ENCODE measurements at regions not wholly inside any gene's neighbourhood (a gene's known extent, or its start where the extent isn't known, plus 50 kb on each side); places are given as distances from the start of the nearest gene placed in this dataset.

DNA sequence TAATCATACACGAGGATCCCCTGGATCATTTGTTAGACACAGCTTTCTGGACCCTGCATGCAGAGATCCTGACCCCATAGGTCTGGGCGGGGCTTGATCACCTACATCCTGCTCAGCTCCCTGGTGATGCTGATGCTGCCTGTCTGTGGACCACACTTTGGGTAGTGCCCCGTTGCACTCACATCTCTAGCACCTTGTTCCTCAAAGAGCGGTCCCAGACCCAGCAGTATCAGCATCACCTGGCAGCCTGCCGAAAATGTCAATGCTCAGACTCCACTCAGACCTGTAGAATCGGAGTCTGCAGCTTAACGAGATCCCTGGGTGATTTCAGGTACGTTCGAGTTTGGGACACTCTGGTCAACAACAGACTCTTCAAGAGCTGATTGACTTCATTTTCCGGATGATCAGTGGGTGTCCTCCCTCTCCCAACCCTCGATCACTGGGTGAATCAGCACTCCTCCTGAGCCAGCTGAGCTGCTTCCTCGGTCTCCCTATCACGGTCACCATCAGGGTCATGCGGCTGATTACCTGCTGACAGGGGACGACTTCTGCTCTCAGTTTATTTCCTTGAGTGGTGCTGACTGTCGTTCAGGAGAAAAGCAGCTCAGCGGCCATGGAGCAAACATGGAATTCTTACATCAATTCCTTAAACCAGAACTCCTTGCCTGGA lies 150.6 kb upstream of the RAB12 start:
- POLR2A ChIA-PET, result no interaction called here
- CTCF ChIA-PET, result no interaction called here

DNA sequence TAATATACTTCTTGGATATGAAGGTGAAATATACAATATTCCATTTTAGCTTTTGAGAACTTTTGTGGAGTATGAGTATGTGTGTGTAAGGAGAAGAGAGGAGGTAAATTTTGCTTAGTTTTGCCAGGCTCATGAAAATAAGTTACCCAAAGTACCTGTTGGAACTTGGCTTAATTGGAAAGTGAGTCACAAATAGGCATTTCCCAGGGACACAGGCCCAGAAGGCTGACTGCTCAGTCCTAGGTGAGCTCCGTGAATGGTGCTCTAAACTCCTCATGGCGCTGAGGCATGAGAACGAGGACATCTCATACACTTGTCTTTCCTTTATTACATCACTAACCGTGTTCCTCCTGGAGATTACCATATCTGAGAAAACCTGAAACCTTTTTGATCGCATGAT lies 148.5 kb upstream of the RAB12 start:
- POLR2A ChIA-PET, result no interaction called here
- CTCF ChIA-PET, result no interaction called here

DNA sequence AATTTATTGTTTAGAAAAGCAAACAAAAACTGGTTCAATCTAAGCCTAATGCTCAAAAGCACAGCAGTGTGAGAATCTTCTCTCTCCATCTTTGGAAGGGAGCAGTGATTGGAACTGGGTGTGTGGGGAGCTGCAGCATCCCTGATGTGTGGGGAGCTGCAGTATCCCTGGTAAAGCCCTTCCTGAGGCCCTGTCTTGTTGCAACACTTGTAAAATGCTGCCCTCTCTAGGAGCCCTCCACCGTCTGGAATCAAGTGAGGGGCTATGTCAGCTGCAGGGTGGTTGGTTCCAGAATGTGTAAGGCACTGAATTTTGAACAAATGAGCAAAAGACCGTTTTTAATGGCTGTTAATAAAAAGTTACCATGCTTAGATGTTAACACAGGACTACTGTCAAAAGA lies 147.7 kb upstream of the RAB12 start:
- CTCF ChIA-PET, result no interaction called here
- POLR2A ChIA-PET, result no interaction called here

DNA sequence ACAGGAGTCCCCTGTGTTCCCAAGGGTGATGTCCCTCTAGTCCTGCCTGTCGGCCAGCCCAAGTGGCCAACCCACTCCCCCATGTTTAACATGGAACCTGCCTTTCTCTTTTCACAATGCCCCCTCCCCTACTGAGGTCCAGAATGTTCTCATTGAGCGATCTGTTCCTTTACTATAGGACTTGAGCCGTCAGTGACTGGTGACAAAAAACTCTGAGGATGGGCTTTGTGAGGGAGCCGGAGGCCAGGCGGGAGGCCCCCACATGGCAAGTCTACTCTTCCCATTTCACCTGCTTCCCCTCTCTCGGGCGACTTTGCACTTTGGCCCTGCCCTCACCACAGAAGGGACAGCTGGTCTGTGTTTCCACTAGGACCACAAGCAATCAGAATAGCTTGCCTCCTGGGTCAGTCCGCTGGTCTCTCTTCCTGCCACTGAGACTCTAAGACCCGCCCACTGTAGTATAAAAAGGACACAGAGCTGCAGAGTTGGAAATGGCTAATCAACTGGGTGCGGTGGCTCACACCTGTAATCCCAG lies 146.5 kb upstream of the RAB12 start:
- ChIA-PET CTCF (no interaction called here), POLR2A (no interaction called here)

DNA sequence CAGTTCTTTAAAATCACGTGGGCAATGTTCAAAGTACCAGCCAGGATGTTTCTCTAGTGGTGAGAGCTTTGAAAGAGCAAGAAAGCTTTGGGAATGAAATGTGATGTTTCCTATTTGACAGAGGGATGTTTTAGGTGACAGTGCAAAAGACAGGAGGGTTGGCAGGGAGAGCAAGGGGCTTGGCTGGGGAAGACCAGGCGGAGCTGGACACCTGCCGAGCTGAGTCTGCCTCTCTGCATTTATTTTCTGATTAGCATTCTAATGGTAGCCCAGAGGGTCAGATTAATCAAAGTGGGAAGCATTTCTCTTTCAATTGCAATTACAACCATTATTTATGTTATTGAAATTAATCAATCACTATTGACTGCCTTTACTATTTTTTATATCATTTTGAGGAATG lies 145.4 kb upstream of the RAB12 start:
- POLR2A ChIA-PET, result no interaction called here
- CTCF ChIA-PET, result no interaction called here

DNA sequence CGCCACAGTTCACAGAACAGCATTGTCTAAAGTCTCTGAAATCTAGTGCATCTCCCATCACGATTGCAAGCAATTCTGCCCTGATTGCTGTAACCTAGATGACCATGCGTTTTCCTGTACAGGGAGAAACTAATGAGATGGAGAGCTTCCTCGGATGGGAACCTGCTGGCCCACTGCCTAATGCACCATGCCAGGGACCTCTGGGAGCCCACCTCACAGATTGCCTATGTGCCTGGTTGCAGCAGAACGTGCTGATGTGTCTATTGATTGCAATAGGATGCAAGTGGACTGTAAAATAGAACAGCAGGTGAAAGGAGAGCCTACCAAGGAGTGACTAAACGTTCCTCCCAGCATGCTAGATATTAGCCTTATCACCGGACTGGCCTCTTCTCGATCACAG lies 141.0 kb upstream of the RAB12 start:
- CTCF ChIA-PET, result no interaction called here

DNA sequence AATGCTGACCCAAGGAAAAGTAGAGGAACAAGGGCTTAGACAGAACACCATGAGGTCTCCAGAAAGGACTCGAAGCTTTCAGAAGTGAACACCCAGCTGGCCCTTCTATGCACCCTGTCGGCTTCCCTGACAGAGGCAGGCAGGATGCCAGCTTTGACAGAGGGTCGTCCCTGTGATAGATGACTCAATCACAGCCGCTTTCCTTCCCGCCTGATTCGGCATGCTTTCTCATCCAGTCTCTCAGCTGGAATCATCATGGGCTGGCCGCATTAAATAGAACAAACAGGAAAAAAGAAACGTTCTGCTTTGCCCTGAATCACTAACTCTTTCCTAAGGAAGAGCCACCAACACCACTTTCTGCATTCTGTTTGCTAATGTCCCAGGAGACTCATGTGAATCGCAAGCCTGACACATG lies 140.3 kb upstream of the RAB12 start:
- POLR2A ChIA-PET, result no interaction called here
- CTCF ChIA-PET, result no interaction called here

More for the DNA sequence above, 141.0 kb upstream of the RAB12 start:
- POLR2A ChIA-PET, result no interaction called here

DNA sequence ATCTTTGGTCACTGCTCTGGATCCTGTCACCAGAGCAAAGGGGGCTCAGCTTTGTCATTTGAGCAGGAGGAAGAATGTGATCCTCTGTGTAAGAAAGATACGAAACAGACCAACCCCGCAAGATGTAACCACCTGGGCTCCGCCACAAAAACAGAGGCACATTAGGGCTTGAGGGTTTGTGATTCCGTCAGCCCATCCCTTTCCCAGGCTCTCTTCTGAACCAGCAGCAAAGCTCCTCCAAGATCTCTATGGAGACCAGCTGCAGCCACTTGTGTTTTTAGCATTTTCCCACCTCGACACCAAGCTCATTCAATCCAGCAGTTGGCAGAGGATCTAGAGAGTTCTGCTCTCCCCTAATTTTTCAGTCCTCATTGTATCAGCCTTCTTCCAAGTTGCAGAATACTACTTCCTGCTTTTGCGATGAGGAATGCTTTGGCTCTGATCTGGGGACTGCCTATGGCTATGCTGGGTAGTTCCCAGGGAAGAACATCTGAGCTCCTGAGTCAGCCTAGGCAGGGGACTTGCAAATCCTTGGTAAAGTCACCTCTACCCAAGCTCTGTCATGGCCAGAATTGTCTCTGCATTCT lies 139.6 kb upstream of the RAB12 start:
- POLR2A ChIA-PET, result no interaction called here
- CTCF ChIA-PET, result no interaction called here

DNA sequence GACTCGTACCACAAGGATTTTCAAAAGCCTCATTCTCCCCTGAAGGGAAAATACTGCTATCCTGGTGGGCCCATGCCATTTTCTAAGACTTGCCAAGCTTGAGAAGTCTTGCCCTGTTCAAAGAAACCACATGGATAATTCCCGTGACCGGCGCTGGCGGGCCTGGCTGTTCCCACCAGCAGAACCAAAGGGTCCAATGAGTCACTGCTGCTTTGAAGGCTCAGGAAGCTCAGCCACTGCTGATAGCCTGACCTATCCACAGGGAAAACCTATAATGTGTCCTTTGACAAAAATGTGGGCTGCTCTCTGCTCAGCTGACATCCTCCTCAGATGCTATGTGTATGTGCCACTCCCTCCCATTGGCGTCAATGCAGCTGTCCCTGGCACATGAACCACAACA lies 137.9 kb upstream of the RAB12 start:
- CTCF ChIA-PET, result no interaction called here
- POLR2A ChIA-PET, result no interaction called here

DNA sequence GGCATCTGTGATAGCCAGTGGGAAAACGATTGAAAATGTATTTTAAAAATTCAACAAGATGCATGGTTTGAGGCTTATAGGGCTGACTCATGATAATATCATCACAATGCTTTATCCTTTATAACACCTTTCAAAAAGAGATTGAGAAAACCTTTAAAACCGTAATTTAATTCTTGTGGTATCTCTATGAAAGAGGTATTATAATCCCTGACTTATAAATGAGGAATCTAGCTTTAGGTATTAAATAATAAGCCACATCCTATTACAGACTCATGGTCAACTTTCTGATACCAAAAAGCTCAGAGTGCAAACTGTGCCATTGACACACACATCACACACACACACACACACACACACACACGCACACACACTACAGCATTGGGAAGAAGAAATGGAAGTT lies 134.6 kb upstream of the RAB12 start:
- ChIA-PET CTCF (no interaction called here), POLR2A (no interaction called here)

DNA sequence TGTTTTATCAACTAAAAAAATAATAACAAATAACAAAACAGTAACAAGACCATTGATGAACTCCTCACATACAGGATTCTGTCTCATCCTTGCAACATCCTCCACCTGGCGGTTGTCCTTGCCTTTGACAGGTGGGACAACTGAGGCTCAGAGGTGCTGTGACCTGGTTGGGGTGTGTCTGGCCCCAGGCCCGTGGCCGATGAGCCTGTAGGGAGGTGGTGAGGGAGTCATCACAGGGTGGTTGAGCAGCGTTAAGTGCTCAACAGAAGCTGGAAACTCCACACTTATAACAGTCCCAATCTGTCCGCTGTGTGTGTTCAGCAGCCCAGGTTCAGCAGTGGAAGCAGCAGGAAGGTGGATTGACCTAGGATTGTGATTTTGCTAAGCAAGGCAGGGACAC lies 131.6 kb upstream of the RAB12 start:
- POLR2A ChIA-PET, result no interaction called here
- CTCF ChIA-PET, result no interaction called here

DNA sequence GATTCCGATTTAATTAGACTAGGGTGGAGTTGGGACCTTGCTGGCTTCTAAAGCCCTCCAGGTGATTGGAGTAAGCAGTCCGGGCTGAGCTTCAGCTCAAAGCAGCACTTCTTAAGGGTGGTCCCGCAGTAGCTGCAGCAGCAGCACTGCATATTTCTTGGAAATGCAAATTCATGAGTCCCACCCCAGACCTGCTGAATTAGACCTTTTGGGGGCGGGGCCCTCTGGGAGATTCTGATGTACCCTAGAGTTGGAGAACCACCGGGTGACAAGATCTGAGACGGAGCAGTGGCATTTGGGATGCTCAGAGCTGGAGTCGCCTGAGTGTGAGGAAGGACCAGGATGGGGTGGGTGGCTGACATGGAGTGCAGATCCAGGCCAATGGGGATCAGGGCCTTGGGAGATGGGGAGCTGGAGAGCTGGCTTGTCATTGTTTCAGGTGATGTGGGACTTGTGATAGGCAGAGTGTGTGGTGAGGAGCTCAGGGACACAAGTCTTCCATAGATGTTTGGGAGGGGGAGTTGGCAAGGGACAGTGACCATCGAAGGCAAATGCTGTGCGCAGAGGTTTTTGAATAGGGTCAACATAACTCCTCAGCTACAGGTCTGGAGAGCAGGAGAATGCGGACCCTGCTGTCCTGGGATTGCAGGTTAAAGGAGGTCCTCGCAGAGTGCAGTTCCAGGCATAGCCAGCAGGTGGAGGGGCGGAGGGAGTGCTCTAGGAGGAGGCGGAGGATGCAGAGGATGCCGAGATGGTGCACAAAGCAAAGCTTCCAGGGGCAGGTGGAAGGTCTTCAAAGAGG lies 130.9 kb upstream of the RAB12 start:
- POLR2A ChIA-PET, result no interaction called here
- CTCF ChIA-PET, result interaction anchor here (1.2 kb wide), 2 partner anchors 12 to 19 kb away, joined by 3 read pairs; no protein-coding TSS in a partner anchor

DNA sequence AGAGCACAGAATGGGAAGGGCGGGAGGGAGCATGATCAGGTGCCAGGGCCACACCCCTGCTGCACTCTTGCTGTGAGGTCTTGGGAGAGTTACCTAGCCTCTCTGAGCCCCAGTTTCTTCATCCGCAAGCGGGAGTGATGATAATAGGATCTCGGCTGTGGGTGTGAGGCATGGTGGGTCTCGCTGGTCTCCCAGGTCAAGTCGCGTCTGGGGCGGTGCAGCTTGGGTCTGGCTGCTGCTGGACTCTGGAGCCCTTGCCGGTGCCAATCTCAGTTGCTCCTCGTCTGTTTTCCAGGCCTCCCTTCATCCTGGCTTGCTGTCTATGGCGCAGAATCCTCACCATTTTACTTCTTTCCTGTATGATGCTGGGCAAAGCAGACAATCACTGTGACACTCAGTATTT lies 130.3 kb upstream of the RAB12 start:
- ChIA-PET POLR2A (no interaction called here), CTCF (interaction anchor here (1.2 kb wide), 2 partner anchors 12 to 18 kb away, joined by 3 read pairs; no protein-coding TSS in a partner anchor)

DNA sequence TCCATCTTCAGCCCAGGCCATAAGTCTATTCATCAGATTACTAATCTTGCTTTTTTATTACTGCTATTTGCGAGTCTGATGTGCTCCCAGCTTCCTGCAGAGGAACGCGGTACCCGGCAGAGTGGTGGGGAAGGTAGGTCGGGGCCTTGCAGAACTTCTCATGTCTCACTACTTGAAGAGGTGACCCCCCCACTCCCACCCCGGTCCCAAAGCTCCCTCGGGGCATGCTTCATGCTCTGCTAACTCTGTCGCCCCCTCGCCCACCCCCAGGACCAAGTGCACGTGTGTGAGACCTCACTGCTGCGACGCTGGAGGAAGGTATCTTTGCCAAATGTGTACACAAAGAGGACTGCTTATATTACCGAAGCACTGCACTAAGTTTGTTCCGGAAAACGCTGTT lies 129.4 kb upstream of the RAB12 start:
- ChIA-PET POLR2A (no interaction called here), CTCF (interaction anchor here (1.2 kb wide), 1 partner anchor 17 kb away, joined by 3 read pairs; no protein-coding TSS in a partner anchor)

DNA sequence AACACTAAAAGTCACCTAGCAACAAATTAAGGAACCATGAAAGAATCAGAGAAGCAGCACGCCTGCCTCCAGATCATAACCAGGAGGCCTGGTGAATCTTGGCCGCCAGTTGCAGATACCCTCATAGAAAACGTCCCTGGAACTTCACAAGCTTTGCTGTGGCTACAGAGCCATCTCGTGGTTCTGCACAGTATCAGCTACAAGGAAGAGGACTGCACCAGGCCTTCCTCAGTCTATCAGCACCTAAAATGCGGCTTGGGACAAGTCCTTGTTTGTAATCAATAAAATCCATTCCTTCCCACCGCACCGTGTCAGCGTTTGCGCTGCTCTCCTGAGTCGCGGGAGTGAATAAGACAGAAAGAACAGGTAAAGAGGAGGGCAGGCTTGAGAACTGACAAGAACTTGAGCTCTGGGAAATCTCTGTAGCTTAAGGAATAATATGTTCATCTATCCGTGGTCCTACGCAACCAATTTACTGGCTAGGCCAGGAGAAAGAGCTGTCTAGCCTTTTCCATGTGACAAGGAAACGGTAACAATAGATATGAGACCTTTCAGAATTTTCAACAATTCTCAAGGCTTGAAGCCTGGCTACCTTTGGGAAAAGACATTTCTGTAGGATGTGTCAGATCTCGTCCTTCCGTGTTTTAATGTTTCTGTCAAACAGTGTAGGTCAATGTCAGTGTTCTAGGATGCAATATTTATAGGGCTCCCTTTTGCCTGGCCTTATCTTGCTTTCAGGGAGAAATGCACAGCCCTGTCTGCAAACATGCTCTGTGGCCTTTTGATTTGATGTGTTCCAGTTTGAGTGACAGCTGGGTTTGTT lies 128.5 kb upstream of the RAB12 start:
- ChIA-PET CTCF (interaction anchor here (1.3 kb wide), 1 partner anchor 11 kb away, joined by 3 read pairs; no protein-coding TSS in a partner anchor), POLR2A (no interaction called here)

DNA sequence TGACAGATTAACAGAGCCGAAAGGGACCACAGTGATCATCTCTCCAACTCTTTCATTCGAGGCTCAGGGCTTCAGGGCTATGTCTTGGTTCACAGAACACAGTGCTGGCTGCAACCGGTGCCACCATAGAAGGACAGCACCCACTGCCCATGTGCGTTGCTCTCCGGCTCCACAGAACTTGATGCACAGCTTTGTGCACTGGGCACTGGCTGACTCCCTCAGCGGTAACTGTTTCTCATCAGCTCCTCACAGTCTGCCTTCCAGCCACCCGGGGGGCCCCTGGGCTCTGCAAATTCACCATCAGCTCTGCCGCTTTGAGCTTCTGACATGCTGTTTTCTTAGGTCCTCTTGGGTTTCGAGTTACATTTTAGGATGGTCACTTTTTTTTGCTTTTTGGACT lies 124.3 kb upstream of the RAB12 start:
- POLR2A ChIA-PET, result no interaction called here
- CTCF ChIA-PET, result no interaction called here

DNA sequence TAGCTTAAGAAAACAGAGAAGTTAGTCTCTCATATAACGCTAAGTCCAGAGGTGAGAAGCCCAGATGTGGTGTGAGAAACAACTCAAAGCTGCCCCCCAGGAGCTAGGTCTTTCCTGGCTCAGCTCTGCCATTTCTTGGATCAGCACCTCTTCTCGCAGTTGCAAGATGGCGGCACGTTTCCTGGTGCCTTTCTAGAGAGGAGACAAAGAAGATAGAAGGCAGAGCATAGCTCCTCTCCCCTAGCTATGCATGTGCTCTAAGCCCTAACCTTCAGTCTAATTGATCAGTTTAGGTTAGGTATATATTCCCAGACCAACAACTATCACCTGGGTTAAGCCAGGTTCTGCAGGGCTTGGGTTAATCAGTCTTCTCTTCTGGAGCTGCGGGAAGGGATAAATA lies 119.5 kb upstream of the RAB12 start:
- ChIA-PET POLR2A (no interaction called here), CTCF (no interaction called here)

DNA sequence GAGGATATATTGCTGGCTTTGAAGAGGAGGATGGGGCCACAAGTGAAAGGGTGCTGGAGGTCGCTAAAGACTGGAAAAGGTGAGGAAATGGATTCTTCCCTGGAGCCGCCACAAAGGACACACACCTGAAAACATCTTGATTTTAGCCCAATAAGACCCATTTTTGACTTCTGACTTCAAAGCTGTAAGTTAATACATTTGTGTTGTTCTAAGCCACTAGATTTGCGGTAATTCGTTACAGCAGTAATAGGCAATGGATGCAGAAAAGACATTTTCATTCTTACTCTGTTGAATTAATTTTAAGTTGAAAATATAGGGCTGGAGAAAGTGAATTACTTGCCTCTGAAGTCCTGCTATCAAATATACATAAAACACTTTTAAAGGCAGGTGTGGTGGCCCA lies 117.7 kb upstream of the RAB12 start:
- ChIA-PET CTCF (interaction anchor here (0.8 kb wide), 1 partner anchor 10 kb away, joined by 3 read pairs; no protein-coding TSS in a partner anchor), POLR2A (no interaction called here)

DNA sequence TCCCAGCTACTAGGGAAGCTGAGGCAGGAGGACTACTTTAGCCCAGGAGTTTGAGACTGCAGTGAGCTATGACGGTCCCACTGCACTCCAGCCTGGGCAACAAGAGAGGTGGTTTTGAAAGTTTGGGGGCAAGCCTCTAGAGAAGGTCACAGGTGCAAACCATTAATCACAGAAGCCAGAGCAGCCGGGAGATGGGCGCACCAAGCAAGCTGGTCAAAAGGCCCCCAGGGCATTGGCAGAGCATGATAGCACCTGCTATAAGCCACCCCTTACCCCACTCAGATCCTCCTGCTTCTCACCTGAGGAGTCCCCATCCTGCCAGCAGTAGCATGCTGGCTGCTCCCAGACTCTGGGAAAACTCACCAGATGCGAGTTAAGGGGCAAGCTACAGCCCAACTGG lies 116.1 kb upstream of the RAB12 start:
- ChIA-PET POLR2A (no interaction called here), CTCF (no interaction called here)

DNA sequence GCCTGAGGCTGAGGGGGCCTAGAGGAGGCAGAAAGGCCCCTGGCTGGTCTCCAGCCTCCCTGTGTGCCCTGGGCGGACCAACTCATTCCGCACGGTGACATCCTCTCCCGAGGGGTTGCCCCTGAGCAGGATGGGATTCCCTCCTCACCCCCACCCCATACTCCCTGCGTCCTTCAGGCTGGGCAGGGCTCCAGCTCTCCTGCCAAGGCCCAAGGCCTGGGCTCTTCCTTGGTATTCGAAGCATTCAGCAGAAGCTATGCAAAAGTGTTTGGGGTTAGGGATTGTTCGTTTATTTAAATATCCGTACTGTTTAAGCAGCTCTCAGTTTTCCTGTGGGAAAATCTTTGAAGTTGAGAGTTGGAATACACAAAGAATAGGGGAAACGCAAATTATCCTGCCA lies 113.1 kb upstream of the RAB12 start:
- CTCF ChIA-PET, result no interaction called here
- POLR2A ChIA-PET, result no interaction called here

Measured in activated CD8-positive, alpha-beta memory T cell treated with anti-CD3 and anti-CD28 coated beads for 36 hours (primary cell).